ENCODE measurements at regions not wholly inside any gene's neighbourhood (a gene's known extent, or its start where the extent isn't known, plus 50 kb on each side); places are given as distances from the start of the nearest gene placed in this dataset.

- DNase-seq, result no peak
Measured at GRCh38 chr14:94994245-94994644, 163.1 kb downstream of the DICER1 start.

DNA sequence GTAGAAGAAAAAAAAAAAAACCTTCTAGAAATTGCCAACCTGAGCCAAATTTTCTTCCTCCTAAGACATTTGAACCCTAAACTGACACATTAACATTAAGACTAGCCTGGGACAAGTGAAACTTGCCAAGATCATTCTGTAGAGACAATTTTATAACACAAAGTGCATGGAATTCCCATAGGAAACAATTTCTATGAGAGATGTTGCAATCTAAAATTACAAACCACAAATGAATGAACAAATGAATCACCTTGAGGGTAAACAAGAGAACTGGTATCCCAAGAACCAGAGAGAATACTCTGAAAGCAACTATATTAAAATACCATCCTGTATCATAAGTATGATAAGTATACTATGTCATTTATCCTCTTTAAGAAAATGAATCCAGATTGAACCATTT is 165.3 kb downstream of the DICER1 start:
- DNase-seq, result no peak

GRCh38 chr14:94989946-94990345 is 167.4 kb downstream of the DICER1 start:
- no peak for DNase-seq

DNA sequence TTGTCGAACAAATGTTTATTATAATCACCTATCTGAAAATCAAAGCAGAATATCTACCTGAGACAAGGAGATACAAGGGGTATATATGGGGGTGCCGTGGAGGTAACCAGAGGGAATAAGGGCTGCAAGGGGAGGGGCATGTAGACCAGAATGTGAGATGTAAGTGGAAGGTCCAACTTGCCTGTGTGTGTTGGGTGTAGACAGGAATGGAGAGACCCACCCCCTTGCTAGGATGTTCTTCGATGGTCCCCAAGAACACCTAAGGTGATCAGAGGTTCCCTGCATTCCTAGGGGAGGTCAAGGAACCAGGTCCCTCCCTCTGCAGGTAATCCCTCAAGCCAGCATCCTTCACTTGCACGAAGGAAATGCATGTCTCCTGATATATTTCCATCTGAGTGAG is 167.9 kb downstream of the DICER1 start:
- no peak for DNase-seq

DNA sequence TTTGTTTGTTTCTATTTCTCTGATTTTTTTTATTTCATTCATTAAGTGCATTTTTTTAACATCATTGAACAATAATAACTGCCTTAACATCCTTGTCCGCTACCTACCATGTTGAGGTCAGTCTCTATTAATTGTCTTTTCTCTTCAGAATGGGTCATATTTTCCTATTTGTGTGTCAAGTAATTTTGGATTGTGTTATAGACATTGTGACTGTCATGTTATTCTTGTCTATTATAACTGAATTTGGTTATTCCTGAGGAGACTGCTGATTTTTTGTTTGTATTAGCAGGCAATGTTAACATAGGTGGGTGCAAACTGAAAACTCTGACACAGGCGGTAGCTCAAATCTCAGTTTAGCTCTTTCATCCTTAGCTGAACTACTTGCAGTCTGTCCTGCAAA is 169.9 kb downstream of the DICER1 start:
- no peak for DNase-seq

DNA sequence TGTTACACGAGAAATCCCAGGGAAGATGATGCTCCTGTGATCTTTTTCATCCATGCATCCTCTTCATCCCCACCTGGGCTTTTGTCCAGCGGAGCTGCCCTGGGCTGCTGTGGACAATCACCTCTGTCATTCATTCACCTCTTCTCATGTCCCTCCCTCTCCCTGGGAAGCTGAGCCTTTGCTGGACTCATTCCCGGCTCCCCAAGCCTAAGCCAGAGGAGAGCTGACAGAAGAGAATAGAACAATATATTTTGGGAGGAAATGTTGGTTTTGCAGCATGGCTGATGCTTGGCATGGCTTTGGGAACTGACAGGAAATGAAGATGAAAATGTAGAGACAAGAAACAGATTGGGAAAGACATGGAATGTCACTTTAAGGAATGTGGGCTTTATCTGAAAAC is 177.4 kb downstream of the DICER1 start:
- no peak for DNase-seq

GRCh38 chr14:94977016-94977415 is 180.3 kb downstream of the DICER1 start:
- DNase-seq, result no peak

DNA sequence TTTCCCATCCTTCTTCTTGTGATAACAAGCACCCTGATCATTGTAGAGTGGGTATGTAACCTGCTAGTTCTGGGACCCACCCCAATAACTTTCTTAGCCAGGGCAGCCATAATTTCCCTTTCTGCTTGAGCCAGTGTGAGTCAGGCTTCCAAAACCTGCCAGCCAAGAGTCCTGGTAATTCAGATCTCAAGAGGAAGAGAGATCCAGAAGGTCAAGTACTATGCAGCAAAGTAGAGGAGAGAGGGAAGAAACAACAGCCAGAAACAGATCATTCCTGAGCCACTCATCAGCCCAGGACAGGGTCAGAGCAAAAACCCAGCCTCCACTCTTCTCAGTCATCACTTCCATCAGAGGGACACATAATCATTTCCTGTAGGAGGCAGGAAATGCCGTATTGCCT is 182.0 kb downstream of the DICER1 start:
- no peak for DNase-seq

- DNase-seq, result no peak
Measured at GRCh38 chr14:94974893-94975292, 182.4 kb downstream of the DICER1 start.

DNA sequence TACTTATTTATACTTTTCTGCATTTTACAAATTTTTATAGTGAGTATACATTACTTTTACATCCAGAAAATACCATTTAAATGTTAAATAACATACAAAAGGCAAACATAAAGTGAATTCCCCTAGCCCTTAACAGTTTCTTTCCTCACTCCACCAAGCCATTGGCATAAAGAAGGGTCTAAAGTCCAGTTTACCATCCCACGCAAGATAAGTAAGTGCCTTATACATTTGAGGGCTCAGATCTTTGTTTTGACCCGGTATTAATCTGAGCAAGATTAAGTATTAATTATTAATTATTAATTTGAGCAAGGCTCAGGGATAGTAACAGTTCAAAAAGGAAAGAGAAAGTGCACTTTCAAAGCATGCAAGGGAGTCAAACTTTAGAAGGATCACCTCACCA is 182.9 kb downstream of the DICER1 start:
- DNase-seq, result no peak

DNA sequence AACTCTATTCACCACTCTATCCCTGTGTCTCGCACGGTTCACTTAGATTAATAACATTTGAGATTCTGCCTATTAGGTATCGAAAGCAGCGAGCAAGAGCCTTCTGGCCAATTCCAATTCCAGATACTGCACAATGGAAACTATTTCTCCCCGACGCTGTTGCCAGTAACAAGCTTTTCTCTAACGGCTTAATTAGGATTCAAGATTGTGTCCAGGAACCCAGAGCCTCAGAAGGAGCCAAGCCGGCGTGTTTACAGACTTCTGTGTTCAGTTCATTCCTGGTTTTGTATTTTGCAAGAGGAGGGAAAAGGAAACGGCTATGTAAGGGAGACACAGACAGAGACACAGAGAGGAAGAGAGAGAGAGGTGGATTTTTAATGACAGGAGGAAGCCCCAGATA is 185.6 kb downstream of the DICER1 start:
- DNase-seq, result no peak

- DNase-seq, result no peak
Measured at GRCh38 chr14:94970941-94971730, 186.2 kb downstream of the DICER1 start.

GRCh38 chr14:94969766-94970165 is 187.6 kb downstream of the DICER1 start:
- DNase-seq, result no peak

GRCh38 chr14:94966868-94967267 is 190.5 kb downstream of the DICER1 start:
- DNase-seq, result no peak

- no peak for DNase-seq
Measured at GRCh38 chr14:94966344-94966743, 191.0 kb downstream of the DICER1 start.

- no peak for DNase-seq
Measured at GRCh38 chr14:94965551-94966313, 191.6 kb downstream of the DICER1 start.

DNA sequence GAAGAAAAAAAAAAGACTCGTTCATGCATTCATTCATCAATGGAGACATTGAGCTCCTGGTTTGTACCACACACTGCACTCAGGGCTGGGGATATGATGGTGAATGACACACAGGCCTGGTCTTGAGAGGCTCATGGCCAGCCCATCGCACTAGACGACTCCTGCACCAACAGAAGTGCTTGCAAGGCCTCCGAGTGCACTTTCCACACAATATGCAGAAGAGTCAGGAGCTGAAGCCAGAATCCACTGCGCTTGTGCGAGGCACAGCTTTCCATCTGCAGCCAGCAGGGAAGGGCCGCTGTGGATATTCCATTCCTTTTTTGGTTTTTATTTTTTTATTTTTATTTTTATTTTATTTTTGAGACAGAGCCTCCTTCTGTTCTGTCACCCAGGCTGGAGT is 192.4 kb downstream of the DICER1 start:
- no peak for DNase-seq

GRCh38 chr14:94964181-94964580 is 193.1 kb downstream of the DICER1 start:
- DNase-seq, result no peak

DNA sequence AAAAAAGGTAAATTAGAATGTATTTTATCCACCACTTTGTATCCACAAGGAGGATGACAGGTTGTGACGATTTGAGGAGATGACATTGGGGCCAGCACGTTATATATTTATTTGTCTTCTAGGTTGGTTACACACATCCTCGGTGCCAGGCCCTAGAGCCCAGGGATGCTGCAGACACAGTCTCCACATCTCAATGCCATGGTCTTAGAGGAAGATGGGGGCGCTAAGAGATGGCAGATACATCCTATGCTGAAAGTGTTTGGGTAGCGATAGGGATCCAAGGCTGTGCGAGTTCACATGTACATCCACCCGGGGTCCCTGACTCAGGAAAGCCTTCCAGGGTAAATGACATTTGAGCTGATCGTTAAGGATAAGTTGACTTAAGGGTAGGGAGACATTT is 193.1 kb upstream of the GSC start:
- DNase-seq, result no peak

DNA sequence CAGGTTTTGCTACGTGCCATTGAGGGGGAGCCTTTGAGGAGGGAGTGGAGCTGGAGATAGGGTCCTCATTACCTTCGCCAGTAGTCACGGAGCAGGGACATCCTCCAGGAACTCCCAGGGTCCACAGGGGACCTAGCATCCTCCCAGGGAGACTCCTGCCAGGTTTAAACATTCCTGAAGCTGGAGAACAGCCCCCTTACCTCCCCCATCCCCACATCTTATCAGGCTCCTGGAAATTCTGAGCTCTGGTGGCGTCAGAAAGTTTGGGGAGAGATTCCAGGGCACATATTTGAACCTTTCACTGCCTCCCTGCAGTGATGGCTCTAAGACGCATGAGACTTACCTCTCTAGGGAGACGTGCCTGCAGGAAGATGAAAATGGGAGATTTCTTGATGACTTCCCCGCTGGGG is 192.3 kb upstream of the GSC start:
- no peak for DNase-seq

DNA sequence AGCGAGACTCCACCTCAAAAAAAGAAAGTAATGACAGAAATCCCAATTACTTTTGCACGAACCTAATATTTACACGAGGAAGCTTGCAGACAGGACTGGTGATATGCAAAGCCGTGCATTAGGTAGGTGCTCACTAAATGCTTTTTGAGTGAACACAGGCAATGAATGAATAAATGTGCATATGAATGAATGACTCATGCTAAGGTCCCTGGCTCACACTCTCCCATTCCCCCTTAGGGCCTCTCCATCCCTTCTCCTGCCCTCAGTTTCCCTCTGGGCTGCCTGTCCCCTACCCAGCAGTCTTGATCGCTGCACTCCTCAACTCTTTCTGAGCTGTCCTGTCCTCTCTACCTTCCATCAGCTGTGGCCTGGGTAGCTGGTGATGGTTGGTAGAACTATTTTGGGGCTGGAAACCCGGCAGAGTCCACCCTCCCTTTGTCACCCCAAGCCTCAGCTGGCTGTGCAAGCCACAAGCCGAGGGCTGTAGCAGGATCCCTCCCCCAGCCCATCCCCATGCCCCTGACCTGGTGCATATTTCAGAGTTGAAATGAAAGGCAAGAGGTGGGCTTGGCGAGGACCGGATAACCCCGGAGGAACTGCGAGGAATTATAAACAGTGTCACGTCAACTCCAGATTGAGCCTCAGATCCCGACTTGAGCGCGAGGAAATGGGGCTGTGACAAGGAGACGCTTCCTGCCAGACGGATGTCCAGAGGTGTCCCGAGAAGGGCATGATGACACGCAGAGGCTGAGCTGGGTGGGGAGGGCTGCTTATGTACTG is 191.7 kb upstream of the GSC start:
- no peak for DNase-seq

DNA sequence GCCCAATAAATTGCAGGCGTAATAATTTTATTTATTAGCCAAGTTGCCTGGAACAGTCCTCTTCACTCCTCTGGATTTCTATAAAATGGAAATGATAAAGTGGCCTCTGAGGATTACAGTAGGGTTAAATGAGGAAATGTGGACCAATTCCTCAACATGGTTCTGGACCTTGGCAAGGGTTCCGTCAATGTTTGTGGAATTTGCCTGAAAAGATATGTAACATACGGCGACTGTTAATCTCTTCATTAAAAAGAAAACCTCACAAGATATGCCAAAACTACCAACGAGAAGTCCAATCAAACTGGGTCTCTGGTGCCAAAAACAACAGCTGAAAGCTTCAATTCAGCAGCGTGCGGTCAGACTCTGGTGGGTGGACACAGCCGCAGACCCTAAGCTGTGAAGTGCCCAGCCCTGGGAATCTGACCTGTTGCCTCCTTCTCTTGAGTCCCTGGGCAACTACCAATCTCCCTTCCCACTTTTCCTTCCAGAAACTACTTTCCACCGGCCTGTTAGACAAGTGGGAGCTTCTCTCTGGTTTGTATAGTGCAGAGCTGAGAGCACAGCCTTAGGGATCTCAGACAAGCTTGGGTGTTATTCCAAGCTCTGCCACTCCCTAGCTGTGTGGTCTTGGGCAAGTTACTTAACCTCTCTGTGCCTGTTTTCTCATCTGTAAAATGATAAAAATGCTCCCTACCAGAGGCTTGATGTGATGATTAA is 190.5 kb upstream of the GSC start:
- DNase-seq, result no peak

All from DMS53 (cell line).